ENCODE measurements at regions not wholly inside any gene's neighbourhood (a gene's known extent, or its start where the extent isn't known, plus 50 kb on each side); places are given as distances from the start of the nearest gene placed in this dataset.

GRCh38 chr6:155670655-155671054 lies 215.0 kb upstream of the NOX3 start:
- in situ Hi-C loops (cut with MboI; ENCODE audit: low sequenced_read_pairs) (no loop called here), intact Hi-C loops (cut with micrococcal nuclease) (no loop called here), dilution Hi-C loops (cut with HindIII; ENCODE audit: low sequenced_read_pairs, unreplicated experiment) (no loop called here)
- Histone ChIP-seq H3K4me1 (ENCODE audit: control insufficient read depth, insufficient read depth, low read length) (no peaks in the 10 kb centered on the region), H2AFZ (replicated peaks; ENCODE audit: low read length, poor library complexity) (no peak overlapping the region), H2AK5ac (ENCODE audit: low read depth, low read length) (no peak overlapping the region), H2BK5ac (ENCODE audit: low read depth, low read length, poor library complexity, severe bottlenecking) (no peak overlapping the region), H3K18ac (ENCODE audit: low read depth, low read length) (no peak overlapping the region), H3K56ac (ENCODE audit: extremely low read depth, insufficient read depth, low read length) (no peak overlapping the region), H3K4me2 (ENCODE audit: low read depth, low read length) (no peak overlapping the region), H3K36me3 (ENCODE audit: control insufficient read depth, insufficient read depth, low read length) (no peaks in the 10 kb centered on the region), H4K91ac (ENCODE audit: insufficient read depth, low read depth, low read length) (no peak overlapping the region), H4K20me1 (ENCODE audit: insufficient read depth, low read length) (no peaks in the 10 kb centered on the region), H3K4ac (ENCODE audit: low read depth, low read length) (no peak overlapping the region), H3K4me3 (ENCODE audit: insufficient read depth, low read depth, low read length) (no peak overlapping the region), H4K5ac (ENCODE audit: low read depth, low read length) (no peak overlapping the region), H3K27me3 (ENCODE audit: control insufficient read depth, insufficient read depth, low read length) (no peaks in the 10 kb centered on the region), H2BK20ac (ENCODE audit: low read depth, low read length) (no peak overlapping the region), H3K9ac (ENCODE audit: low read depth, low read length) (no peak overlapping the region), H3K23ac (ENCODE audit: low read depth, low read length) (no peak overlapping the region), H3K27ac (ENCODE audit: insufficient read depth, low read length) (no peak overlapping the region), H2BK120ac (ENCODE audit: low read depth, low read length) (no peak overlapping the region), H2AK9ac (replicated peaks; ENCODE audit: low read depth, low read length, poor library complexity) (no peak overlapping the region), H3K9me1 (ENCODE audit: insufficient read depth, low read length) (no peaks in the 10 kb centered on the region), H3K9me3 (ENCODE audit: control insufficient read depth, insufficient read depth, low read length) (no peaks in the 10 kb centered on the region), H3K79me1 (ENCODE audit: low read depth in 1 of 2, low read length in 2 of 2) (no peaks in the 10 kb centered on the region), H3K14ac (replicated peaks; ENCODE audit: low read depth, low read length) (no peak overlapping the region), H4K8ac (ENCODE audit: low read depth in 2 of 2, low read length in 2 of 2) (no peak overlapping the region), H2BK15ac (ENCODE audit: low read depth, low read length) (no peak overlapping the region)
- no peak for TF ChIP-seq USF2 (IDR thresholded peaks at IDR 0.05; ENCODE audit: low read depth, low read length)
- TF ChIP-seq MXI1 (IDR thresholded peaks at IDR 0.05; ENCODE audit: borderline replicate concordance, low read depth, low read length) = no peak
- no peak for TF ChIP-seq NFE2L2 (IDR thresholded peaks at IDR 0.05; ENCODE audit: low read depth, low read length)
- TF ChIP-seq MAZ (IDR thresholded peaks at IDR 0.05; ENCODE audit: borderline replicate concordance, low read depth, low read length) = no peak
- no peak for TF ChIP-seq BHLHE40 (IDR thresholded peaks at IDR 0.05; ENCODE audit: low read depth, low read length)
- no peak for TF ChIP-seq MAFK (IDR thresholded peaks at IDR 0.05; ENCODE audit: low read depth, low read length)
- no peak for TF ChIP-seq SMC3 (IDR thresholded peaks at IDR 0.05; ENCODE audit: low read depth, low read length)
- no peak for ATAC-seq (ENCODE audit: low read depth)
- DNase-seq = no peak
- ChIA-PET POLR2A (ENCODE audit: unreplicated experiment) (no interaction called here), CTCF (no interaction called here)
- no TSS peak for BruUV-seq (replicated peaks)
- WGBS, 2 experiments (ENCODE audit: extremely low coverage in 2 of 2, insufficient read length in 1 of 2) = no CpG with 5 or more reads among the region's 2 CpGs
